GM20000 (cell line): ENCODE measurements at regions not wholly inside any gene's neighbourhood (a gene's known extent, or its start where the extent isn't known, plus 50 kb on each side); places are given as distances from the start of the nearest gene placed in this dataset.

Experiments
- DNase-seq: peaks from one replicate; pipeline ENCODE4 v3.0.0; 2012; ENCODE audit warnings: low spot score
- TF ChIP-seq, protein P1 (sequence below): IDR thresholded peaks from 2 replicates; pipeline ENCODE4 v1.5.1; 2012; ENCODE audit warnings: mild to moderate bottlenecking, control low read depth; ENCODE audit errors: extremely low read depth, missing control alignments

DNA sequence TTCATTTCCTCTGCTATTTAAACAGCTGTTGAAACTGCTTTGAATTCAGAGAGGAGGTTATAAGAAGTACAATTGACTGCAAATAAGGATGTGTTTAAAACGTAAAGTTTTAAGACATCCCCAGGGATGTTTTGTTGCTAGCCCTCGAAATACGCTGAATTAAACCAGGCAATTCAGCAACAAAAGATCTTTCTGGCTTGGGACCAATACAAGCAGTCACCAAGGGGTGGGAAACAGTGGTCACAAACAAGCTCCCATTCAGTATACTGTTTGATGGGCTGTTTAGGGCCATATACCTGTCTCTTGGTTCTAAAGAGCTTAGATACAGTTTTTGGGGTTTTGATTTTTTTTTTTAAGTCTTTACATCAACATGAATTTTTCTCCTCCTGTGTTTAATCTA lies 446.3 kb upstream of the POT1 start:
- TF ChIP-seq, protein P1, sequence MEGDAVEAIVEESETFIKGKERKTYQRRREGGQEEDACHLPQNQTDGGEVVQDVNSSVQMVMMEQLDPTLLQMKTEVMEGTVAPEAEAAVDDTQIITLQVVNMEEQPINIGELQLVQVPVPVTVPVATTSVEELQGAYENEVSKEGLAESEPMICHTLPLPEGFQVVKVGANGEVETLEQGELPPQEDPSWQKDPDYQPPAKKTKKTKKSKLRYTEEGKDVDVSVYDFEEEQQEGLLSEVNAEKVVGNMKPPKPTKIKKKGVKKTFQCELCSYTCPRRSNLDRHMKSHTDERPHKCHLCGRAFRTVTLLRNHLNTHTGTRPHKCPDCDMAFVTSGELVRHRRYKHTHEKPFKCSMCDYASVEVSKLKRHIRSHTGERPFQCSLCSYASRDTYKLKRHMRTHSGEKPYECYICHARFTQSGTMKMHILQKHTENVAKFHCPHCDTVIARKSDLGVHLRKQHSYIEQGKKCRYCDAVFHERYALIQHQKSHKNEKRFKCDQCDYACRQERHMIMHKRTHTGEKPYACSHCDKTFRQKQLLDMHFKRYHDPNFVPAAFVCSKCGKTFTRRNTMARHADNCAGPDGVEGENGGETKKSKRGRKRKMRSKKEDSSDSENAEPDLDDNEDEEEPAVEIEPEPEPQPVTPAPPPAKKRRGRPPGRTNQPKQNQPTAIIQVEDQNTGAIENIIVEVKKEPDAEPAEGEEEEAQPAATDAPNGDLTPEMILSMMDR: no peak
- DNase-seq: no peak

DNA sequence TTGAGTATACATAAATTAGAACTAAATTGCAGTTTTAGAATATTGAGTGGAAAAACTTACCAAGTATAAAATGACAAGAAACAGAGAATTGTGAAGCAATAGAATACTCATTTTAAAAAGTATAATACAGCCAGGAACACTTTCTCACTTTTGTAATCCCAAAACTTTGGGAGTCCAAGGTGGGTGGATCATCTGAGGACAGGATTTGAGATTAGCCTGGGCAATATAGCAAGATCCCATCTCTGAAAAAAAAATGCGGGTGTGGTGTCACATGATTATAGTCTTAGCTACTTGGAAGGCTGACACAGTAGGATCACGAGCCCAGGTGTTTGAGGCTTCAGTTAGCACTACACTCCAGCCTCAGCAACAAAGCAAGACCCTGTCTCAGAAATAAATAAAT lies 440.9 kb upstream of the POT1 start:
- DNase-seq: no peak
- TF ChIP-seq, protein P1: no peak

DNA sequence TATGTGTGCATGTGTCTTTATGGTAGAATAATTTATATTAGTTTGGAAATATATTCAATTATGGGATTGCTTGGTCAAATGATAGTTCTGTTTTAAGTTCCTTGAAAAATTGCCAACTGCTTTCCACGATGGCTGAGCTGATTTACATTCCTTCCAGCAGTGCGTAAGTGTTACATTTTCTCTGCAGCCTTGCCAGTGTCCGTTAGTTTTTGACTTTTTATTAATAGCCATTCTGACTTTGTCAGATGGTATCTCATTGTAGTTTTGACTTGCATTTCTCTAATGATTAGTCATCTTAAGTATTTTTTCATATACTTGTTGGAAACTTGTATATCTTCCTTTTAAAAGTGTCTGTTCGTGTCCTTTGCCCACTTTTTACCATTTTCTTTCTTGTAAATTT lies 434.2 kb upstream of the POT1 start:
- no peak for DNase-seq

DNA sequence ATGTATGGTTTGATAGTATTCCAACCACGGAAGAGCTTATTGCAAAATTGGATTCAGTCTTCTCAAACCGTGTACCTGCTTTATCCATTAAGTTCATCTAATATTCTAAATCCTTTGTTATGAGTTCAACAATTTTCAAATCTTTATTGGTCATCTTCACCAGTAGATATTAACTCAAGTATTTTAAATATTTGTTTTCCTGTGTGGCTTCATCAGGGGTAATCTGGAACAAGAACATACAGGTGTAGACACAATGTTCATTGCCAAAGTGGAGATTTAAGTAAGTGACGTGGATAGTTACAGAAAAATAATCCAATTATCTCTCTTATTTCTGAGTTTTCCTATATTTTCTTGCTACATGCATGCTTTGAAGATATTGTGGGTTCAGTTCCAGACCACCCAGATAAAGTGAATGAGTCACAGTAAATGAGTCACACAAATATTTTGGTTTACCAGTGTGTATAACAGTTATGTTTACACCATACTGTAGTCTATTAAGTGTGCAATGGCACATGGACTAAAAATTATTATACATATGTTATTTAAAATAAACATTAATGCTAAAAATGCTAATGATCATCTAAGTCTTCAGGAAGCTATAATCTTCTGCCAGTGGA lies 429.0 kb upstream of the POT1 start:
- DNase-seq: no peak
- TF ChIP-seq, protein P1: no peak

More for the DNA sequence above, 434.2 kb upstream of the POT1 start:
- TF ChIP-seq, protein P1: no peak

DNA sequence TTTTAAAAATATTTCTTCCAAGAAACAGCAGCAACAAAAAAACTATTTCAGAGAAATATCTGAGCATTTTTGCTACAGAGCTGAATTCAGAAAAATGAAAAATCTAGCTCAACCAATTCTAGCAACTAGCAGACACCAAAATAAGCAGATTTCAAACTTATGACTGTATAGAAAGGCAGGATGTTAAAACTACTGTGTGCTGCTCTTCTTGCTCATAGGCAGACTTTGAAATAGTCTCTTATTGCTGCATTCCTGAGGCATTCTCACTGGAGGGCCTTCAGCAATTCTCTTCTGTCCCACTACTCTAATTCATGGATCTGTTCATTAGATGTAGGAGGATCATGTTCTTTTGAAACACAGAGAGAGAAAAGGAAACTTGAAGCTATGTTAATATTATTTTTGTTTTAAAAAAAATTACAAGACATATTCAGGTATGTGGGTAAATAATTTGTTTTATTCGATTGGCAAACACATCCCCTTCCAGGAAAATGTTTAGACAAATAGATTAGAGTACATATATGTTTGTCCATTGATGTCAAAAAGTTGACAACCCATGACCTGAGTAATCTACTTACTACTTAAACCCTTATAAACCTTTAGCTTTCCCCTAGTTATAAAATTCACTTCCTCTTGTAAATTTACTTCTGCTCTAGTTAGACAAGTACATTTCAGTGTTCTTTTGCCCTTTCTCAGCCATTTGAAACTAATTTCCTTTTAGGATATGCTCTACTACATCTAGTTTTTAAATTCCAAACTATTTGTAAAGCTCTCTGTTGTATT lies 428.2 kb upstream of the POT1 start:
- TF ChIP-seq, protein P1: no peak
- DNase-seq: no peak

DNA sequence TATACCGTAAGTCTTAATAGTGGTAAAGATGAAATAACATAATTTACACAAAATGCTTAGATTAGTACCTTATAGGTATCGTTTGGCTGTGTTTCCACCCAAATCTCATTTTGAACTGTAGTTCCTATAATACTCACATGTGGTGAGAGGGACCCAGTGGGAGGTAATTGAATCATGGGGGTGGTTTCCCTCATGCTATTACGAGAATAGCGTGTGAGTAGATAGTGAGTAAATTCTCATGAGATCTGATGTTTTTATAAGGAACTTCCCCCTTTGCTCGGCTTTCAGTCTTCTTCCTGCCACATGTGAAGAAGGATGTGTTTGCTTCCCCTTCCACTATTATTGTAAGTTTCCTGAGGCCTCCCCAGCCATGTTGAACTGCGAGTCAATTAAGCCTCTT lies 426.3 kb upstream of the POT1 start:
- TF ChIP-seq, protein P1: no peak
- DNase-seq: no peak

DNA sequence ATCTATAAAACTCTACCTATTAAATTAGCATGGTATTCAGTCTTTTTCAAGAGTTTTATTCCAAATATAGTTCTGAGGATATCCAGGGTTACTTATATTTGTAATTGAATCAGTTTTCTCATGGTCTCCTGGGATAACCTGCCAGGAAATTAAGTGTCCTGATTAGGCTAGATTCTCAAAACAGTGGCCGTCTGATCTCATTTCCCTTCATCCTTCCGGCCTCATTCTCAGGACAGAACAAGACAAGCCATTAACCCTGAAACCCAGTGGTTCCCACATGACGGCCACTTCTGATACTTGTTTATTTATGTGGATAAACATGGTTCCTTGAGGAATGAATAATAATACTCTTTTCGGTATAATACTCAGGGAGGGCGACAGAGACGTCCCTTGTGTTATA lies 417.6 kb upstream of the POT1 start:
- TF ChIP-seq, protein P1: no peak
- DNase-seq: no peak
